Vagina (tissue), 2 donors: ENCODE measurements at regions not wholly inside any gene's neighbourhood (a gene's known extent, or its start where the extent isn't known, plus 50 kb on each side); places are given as distances from the start of the nearest gene placed in this dataset.
A peak's percentile ranks its signal among the peaks of the same experiment; 100 is the strongest.

Source experiments
- DNase-seq, 2 donors: peaks; one replicate each; pipeline ENCODE4 v3.0.0-alpha.2; 2017; ENCODE audit errors: extremely low spot score in 2 of 2
- H3K27ac ChIP-seq: fragments of 200-600 bp; sonication (generic); one replicate; pipeline ENCODE4 v1.5.1; 2019
- H3K27me3 ChIP-seq: fragments of 200-600 bp; sonication (generic); one replicate; pipeline ENCODE4 v1.5.1; 2019
- H3K36me3 ChIP-seq, 2 donors: fragments of 200-600 bp; sonication (generic); one replicate each; pipeline ENCODE4 v1.5.1; 2017 to 2019
- H3K4me1 ChIP-seq: fragments of 200-600 bp; sonication (generic); one replicate; pipeline ENCODE4 v1.5.1; 2019
- H3K4me3 ChIP-seq, 2 donors: fragments of 200-600 bp; sonication (generic); 1 replicate in 1 of 2; 2 replicates in 1 of 2; pipeline ENCODE4 v1.5.1; 2016 to 2019
- H3K9me3 ChIP-seq: fragments of 200-600 bp; sonication (generic); one replicate; pipeline ENCODE4 v1.5.1; 2019
- CTCF ChIP-seq, 3 experiments: fragments of 450-650 bp in 2 of 3; fragments of 200-600 bp in 1 of 3; sonication (generic) in 1 of 3; IDR thresholded peaks; one replicate each; pipeline ENCODE4 v1.5.1; 2017 to 2019; ENCODE audit warnings: antibody characterized with exemption in 3 of 3, mild to moderate bottlenecking in 2 of 3, moderate library complexity in 2 of 3
- POLR2A ChIP-seq, 2 donors: fragments of 450-650 bp; IDR thresholded peaks; one replicate each; pipeline ENCODE4 v1.6.1; 2017; ENCODE audit warnings: antibody characterized with exemption in 2 of 2, mild to moderate bottlenecking in 2 of 2, moderate library complexity in 2 of 2
- POLR2AphosphoS5 ChIP-seq, 2 donors: sonication (generic); formaldehyde crosslinking; IDR thresholded peaks; one replicate each; pipeline ENCODE4 v1.9.0; 2017; ENCODE audit warnings: antibody characterized with exemption in 2 of 2, mild to moderate bottlenecking in 2 of 2, low read depth in 1 of 2; ENCODE audit not compliant: insufficient read depth in 1 of 2
- intact Hi-C: fragments of 100-400 bp; cut with DNase I; formaldehyde crosslinking; loops from one replicate; pipeline ENCODE4 v1.15.1; 2023

GRCh38 chrX:114332766-114333165 lies 251.1 kb upstream of the HTR2C start:
- H3K9me3 ChIP-seq, result no peaks in the 10 kb centered on the region
- TF ChIP-seq POLR2AphosphoS5 (IDR thresholded peaks at IDR 0.05; ENCODE audit: insufficient read depth in 1 of 2, low read depth in 1 of 2), result no peak
- TF ChIP-seq CTCF (IDR thresholded peaks at IDR 0.05), result no peak
- no peak for TF ChIP-seq POLR2A (IDR thresholded peaks at IDR 0.05)
- H3K36me3 ChIP-seq, result no peaks in the 10 kb centered on the region
- no peak overlapping the region for H3K27ac ChIP-seq
- no peaks in the 10 kb centered on the region for H3K4me1 ChIP-seq
- intact Hi-C loops, result no loop called here
- DNase-seq, result no peak
- no peaks in the 10 kb centered on the region for H3K27me3 ChIP-seq
- H3K4me3 ChIP-seq, result no peak overlapping the region

- Histone ChIP-seq H3K9me3 (no peaks in the 10 kb centered on the region), H3K4me3 (no peak overlapping the region), H3K27ac (no peak overlapping the region), H3K27me3 (no peaks in the 10 kb centered on the region), H3K36me3 (no peaks in the 10 kb centered on the region), H3K4me1 (no peaks in the 10 kb centered on the region)
- DNase-seq, result no peak
- intact Hi-C loops, result no loop called here
- TF ChIP-seq POLR2A (IDR thresholded peaks at IDR 0.05) (no peak), POLR2AphosphoS5 (IDR thresholded peaks at IDR 0.05; ENCODE audit: insufficient read depth in 1 of 2, low read depth in 1 of 2) (no peak), CTCF (IDR thresholded peaks at IDR 0.05) (no peak)
These were observed 249.4 kb upstream of the HTR2C start for GRCh38 chrX:114334473-114334982.

- no peaks in the 10 kb centered on the region for H3K27me3 ChIP-seq
- DNase-seq, result no peak
- no peaks in the 10 kb centered on the region for H3K4me1 ChIP-seq
- H3K27ac ChIP-seq, result no peak overlapping the region
- no peaks in the 10 kb centered on the region for H3K9me3 ChIP-seq
- no peaks in the 10 kb centered on the region for H3K36me3 ChIP-seq
- no peak for TF ChIP-seq CTCF (IDR thresholded peaks at IDR 0.05)
- TF ChIP-seq POLR2A (IDR thresholded peaks at IDR 0.05), result no peak
- no peak for TF ChIP-seq POLR2AphosphoS5 (IDR thresholded peaks at IDR 0.05; ENCODE audit: insufficient read depth in 1 of 2, low read depth in 1 of 2)
- H3K4me3 ChIP-seq, result no peak overlapping the region
- intact Hi-C loops, result no loop called here
These were observed 245.0 kb upstream of the HTR2C start for GRCh38 chrX:114338870-114339269.

- H3K4me1 ChIP-seq, result no peaks in the 10 kb centered on the region
- H3K27me3 ChIP-seq, result no peaks in the 10 kb centered on the region
- H3K9me3 ChIP-seq, result no peaks in the 10 kb centered on the region
- intact Hi-C loops, result no loop called here
- no peak overlapping the region for H3K4me3 ChIP-seq
- TF ChIP-seq POLR2A (IDR thresholded peaks at IDR 0.05) (no peak), POLR2AphosphoS5 (IDR thresholded peaks at IDR 0.05; ENCODE audit: insufficient read depth in 1 of 2, low read depth in 1 of 2) (no peak), CTCF (IDR thresholded peaks at IDR 0.05) (peak in 2 of 3 experiments; percentile 21 to 37)
- no peaks in the 10 kb centered on the region for H3K36me3 ChIP-seq
- no peak overlapping the region for H3K27ac ChIP-seq
- no peak for DNase-seq
These were observed 239.0 kb upstream of the HTR2C start for GRCh38 chrX:114344756-114345349.

GRCh38 chrX:114361076-114361725 lies 222.7 kb upstream of the HTR2C start:
- no peaks in the 10 kb centered on the region for H3K4me1 ChIP-seq
- intact Hi-C loops, result no loop called here
- H3K9me3 ChIP-seq, result no peaks in the 10 kb centered on the region
- TF ChIP-seq CTCF (IDR thresholded peaks at IDR 0.05) (no peak), POLR2A (IDR thresholded peaks at IDR 0.05) (no peak), POLR2AphosphoS5 (IDR thresholded peaks at IDR 0.05; ENCODE audit: insufficient read depth in 1 of 2, low read depth in 1 of 2) (no peak)
- no peak for DNase-seq
- no peak overlapping the region for H3K4me3 ChIP-seq
- no peaks in the 10 kb centered on the region for H3K36me3 ChIP-seq
- H3K27me3 ChIP-seq, result no peaks in the 10 kb centered on the region
- H3K27ac ChIP-seq, result no peak overlapping the region
